GM08714 (cell line): ENCODE measurements at regions not wholly inside any gene's neighbourhood (a gene's known extent, or its start where the extent isn't known, plus 50 kb on each side); places are given as distances from the start of the nearest gene placed in this dataset.

Experiments
- H3K4me3 ChIP-seq: fragments of 200-500 bp; sonication (Bioruptor generic); 2 replicates; pipeline ENCODE4 v1.5.1; 2014; ENCODE audit warnings: mild to moderate bottlenecking, low read length, inconsistent platforms
- ZNF274 ChIP-seq: IDR thresholded peaks from 2 replicates; pipeline ENCODE4 v1.6.1; 2012; ENCODE audit warnings: mild to moderate bottlenecking, low read depth, low read length

GRCh38 chr14:97491697-97492096 is 694.5 kb downstream of the VRK1 start:
- H3K4me3 ChIP-seq: no peak overlapping the region
- TF ChIP-seq ZNF274: no peak

- H3K4me3 ChIP-seq: no peak overlapping the region
- no peak for TF ChIP-seq ZNF274
Measured at GRCh38 chr14:97499790-97500481, 702.8 kb downstream of the VRK1 start.

GRCh38 chr14:97506626-97507025 is 709.4 kb downstream of the VRK1 start:
- TF ChIP-seq ZNF274: no peak
- H3K4me3 ChIP-seq: no peak overlapping the region

DNA sequence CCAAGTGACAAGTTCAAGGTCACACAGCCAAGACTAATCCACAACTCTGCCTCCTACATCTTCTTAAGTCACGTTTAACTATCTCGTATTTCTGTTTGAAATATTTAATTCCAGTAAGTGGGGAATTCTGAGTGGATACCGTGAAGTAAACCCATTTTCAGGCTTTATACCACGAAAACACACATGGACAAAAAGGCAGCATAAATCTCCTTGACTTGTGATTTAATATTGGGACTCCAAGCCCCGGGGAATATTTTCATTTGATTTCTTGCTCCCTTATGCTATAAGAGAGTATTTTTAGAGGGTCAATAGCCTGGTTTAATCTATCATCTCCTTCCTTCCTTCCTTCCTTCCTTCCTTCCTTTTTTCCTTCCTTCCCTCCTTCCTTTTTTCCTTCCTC is 716.7 kb downstream of the VRK1 start:
- no peak overlapping the region for H3K4me3 ChIP-seq
- TF ChIP-seq ZNF274: no peak

DNA sequence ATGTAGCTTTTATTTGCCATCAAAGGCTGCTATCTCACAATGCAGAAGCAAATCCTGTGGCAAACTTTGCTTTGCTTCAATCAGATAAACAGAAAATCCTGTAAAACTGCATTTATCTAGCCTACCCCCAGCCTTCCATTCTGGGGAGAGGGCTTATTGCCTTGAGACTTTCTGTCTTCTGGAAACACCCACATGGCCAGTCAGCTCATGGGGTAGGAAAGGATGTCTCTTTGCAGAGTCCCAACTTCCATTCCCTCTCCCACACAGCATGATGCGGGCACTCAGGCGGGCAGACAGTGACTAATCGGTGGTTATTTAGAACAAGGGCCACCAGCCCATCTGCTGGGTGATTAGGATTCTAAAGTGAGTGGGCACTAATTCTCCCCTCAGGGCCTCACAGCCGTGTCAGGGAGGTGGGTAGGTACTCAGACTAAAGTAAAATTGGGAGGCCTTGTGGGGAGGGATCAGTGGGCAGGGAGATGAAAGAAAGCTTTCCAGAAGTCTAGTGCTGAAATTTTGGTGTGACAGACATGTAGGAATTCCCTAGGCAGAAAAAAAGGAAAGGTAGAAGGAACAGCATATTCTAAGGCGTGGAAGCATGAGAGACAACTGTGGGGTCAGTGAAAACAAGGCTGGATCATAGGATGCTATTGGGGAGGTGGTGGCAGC is 720.5 kb downstream of the VRK1 start:
- H3K4me3 ChIP-seq: no peak overlapping the region
- no peak for TF ChIP-seq ZNF274

- no peak for TF ChIP-seq ZNF274
- H3K4me3 ChIP-seq: no peak overlapping the region
Measured at GRCh38 chr14:97523936-97524335, 726.8 kb downstream of the VRK1 start.

DNA sequence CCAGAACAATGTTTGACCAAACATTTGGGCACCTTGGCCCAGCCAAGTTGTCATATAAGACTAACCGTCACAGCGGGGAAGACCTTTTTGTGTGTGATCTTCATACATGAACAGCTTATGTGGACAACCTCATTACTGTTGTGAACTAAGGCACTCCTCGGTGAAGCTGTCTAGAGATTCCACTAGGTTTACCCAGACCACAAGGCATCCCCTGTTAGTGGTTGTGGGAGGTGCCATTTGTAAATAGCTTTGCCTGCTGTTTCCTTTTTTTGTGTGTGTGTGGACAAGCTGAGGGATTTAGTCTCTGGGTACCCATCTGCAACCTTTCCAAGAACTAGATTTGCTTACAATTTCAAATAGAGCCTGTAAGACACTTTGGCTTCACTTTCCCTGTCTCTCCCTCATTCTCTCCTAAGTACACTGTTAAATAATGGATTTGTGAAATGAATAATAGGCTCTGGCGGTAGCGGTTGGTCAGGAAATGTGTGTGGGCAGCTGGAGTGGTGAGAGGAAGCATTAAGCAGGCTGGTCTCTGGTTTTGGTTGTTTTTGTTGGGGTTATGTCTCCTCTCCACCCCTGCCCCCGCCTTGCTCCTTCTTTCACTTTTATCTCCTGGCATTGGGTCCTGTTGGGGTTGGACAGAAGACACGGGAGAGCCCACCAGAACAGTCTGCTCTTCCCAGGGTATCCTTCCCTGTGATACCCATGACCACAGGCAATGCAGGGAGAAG is 727.6 kb downstream of the VRK1 start:
- TF ChIP-seq ZNF274: no peak
- H3K4me3 ChIP-seq: no peak overlapping the region

- TF ChIP-seq ZNF274: no peak
- no peak overlapping the region for H3K4me3 ChIP-seq
Measured at GRCh38 chr14:97527993-97528392, 730.8 kb downstream of the VRK1 start.

GRCh38 chr14:97532052-97532451 is 734.9 kb downstream of the VRK1 start:
- H3K4me3 ChIP-seq: no peak overlapping the region
- no peak for TF ChIP-seq ZNF274

GRCh38 chr14:97536421-97536820 is 739.2 kb downstream of the VRK1 start:
- no peak for TF ChIP-seq ZNF274
- no peak overlapping the region for H3K4me3 ChIP-seq

GRCh38 chr14:97538749-97539410 is 741.7 kb downstream of the VRK1 start:
- TF ChIP-seq ZNF274: no peak

GRCh38 chr14:97539411-97539795 is 742.2 kb downstream of the VRK1 start:
- no peak for TF ChIP-seq ZNF274
- H3K4me3 ChIP-seq: no peak overlapping the region

More at GRCh38 chr14:97538749-97539410, 741.7 kb downstream of the VRK1 start:
- H3K4me3 ChIP-seq: no peak overlapping the region

- TF ChIP-seq ZNF274: no peak
- H3K4me3 ChIP-seq: no peak overlapping the region
Measured at GRCh38 chr14:97539884-97540283, 742.7 kb downstream of the VRK1 start.

- H3K4me3 ChIP-seq: no peak overlapping the region
- no peak for TF ChIP-seq ZNF274
Measured at GRCh38 chr14:97543221-97543620, 746.0 kb downstream of the VRK1 start.
